Adrenal gland (tissue), 9 donors: ENCODE measurements at regions not wholly inside any gene's neighbourhood (a gene's known extent, or its start where the extent isn't known, plus 50 kb on each side); places are given as distances from the start of the nearest gene placed in this dataset.
"Not testable (repeated sequence)": the region's sequence is repeated elsewhere in the genome, so short reads cannot be mapped to it uniquely, and the experiment has no call there.

Experiments
- DNase-seq, 7 donors: peaks; one replicate each; pipeline ENCODE4 v3.0.0-alpha.2; 2019 to 2020
- H3K27ac ChIP-seq, 5 donors: fragments of 200-600 bp; sonication (generic) in 4 of 5; 1 replicate in 3 of 5; 2 replicates in 2 of 5; pipeline versions ENCODE4 v1.5.1 to v1.8.0; 2016 to 2020; ENCODE audit warnings: mild to moderate bottlenecking in 1 of 5
- H3K27me3 ChIP-seq: fragments of 200-600 bp; 2 replicates; pipeline ENCODE4 v1.8.0; 2021
- H3K36me3 ChIP-seq, 2 donors: fragments of 200-600 bp; replicated peaks in 1 of 2; 1 replicate in 1 of 2; 2 replicates in 1 of 2; pipeline versions ENCODE4 v1.5.1 to v1.8.0; 2018 to 2022
- H3K4me1 ChIP-seq, 2 donors: fragments of 200-600 bp; replicated peaks in 1 of 2; 1 replicate in 1 of 2; 2 replicates in 1 of 2; pipeline versions ENCODE4 v1.5.1 to v1.8.0; 2018 to 2021
- H3K4me3 ChIP-seq, 4 donors: fragments of 200-600 bp; sonication (generic) in 3 of 4; one replicate each; pipeline ENCODE4 v1.5.1; 2016 to 2018
- H3K9me3 ChIP-seq, 3 donors: fragments of 200-600 bp; sonication (generic) in 1 of 3; replicated peaks in 1 of 3; 1 replicate in 2 of 3; 2 replicates in 1 of 3; pipeline versions ENCODE4 v1.5.1 to v1.8.0; 2016 to 2021
- CTCF ChIP-seq, 6 experiments: fragments of 450-650 bp in 4 of 6; fragments of 200-600 bp in 2 of 6; sonication (generic) in 1 of 6; IDR thresholded peaks; 1 replicate in 5 of 6; 2 replicates in 1 of 6; pipeline versions ENCODE4 v1.5.1 to v1.8.0; 2016 to 2021; ENCODE audit warnings: antibody characterized with exemption in 6 of 6, mild to moderate bottlenecking in 2 of 6, moderate library complexity in 1 of 6
- POLR2A ChIP-seq, 2 donors: fragments of 450-650 bp; IDR thresholded peaks; one replicate each; pipeline ENCODE4 v1.6.1; 2017; ENCODE audit warnings: antibody characterized with exemption in 2 of 2, mild to moderate bottlenecking in 2 of 2, moderate library complexity in 1 of 2
- WGBS, 4 donors: extraction: QIAGEN DNeasy Blood & Tissue Kit in 2 of 4; methylation state at CpG; one replicate each; pipeline versions ENCODE4 v1.1.5 to v1.1.7; 2013 to 2017; 5-methylcytosine and 5-hydroxymethylcytosine counted together
- intact Hi-C, 2 donors: fragments of 100-400 bp; cut with DNase I; formaldehyde crosslinking; loops; one replicate each; pipeline versions ENCODE4 v1.14.1 to v1.15.0; 2022 to 2023
- donor health status: healthy with polysubstance abuse.
- donor health status: Bipolar disorder and iron deficiency.
- donor health status: DM: yes; HTN: yes; CAD: no.
- donor health status: DM: no; HTN: no; CAD: no.
- donor health status: DM: no; HTN: no; CAD: no.

- Histone ChIP-seq H3K27me3 (no peaks in the 10 kb centered on the region), H3K4me1 (no peaks in the 10 kb centered on the region), H3K9me3 (no peaks in the 10 kb centered on the region), H3K36me3 (no peaks in the 10 kb centered on the region), H3K4me3 (no peak overlapping the region), H3K27ac (no peak overlapping the region)
- no peak for DNase-seq
- intact Hi-C loops: no loop called here
- 91 to 96% (median 93%) methylated on average over 3 of the region's 3 CpGs for WGBS, 4 donors
- TF ChIP-seq POLR2A (IDR thresholded peaks at IDR 0.05): no peak
- TF ChIP-seq CTCF (IDR thresholded peaks at IDR 0.05): no peak
These were observed 176.8 kb downstream of the HTR1B start for GRCh38 chr6:77286541-77286940.

DNA sequence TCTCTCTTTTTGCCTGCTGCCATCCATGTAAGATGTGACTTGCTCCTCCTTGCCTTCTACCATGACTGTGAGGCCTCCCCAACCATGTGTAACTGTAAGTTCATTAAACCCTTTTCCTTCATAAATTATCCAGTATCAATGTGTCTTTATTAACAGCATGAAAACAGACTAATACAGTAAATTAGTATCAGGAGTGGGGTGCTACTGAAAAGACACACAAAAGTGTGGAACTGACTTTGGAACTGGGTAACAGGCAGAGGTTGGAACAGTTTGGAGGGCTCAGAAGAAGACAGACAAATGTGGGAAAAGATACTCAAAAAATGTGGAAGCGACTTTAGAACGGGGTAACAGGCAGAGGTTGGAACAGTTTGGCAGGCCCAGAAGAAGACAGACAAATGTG lies 189.4 kb downstream of the HTR1B start:
- Histone ChIP-seq H3K27ac (no peak overlapping the region), H3K4me1 (no peaks in the 10 kb centered on the region), H3K36me3 (no peaks in the 10 kb centered on the region), H3K9me3 (peaks cover 0 to 6% (median 5%) of the 10 kb centered on the region in 3 donors), H3K4me3 (no peak overlapping the region), H3K27me3 (no peaks in the 10 kb centered on the region)
- intact Hi-C loops: no loop called here
- 93 to 97% (median 95%) methylated on average over 2 of the region's 2 CpGs for WGBS, 4 donors
- TF ChIP-seq POLR2A (IDR thresholded peaks at IDR 0.05): no peak
- TF ChIP-seq CTCF (IDR thresholded peaks at IDR 0.05): no peak
- DNase-seq: no peak

- DNase-seq: no peak
- no peaks in the 10 kb centered on the region for H3K27me3 ChIP-seq
- H3K27ac ChIP-seq: no peak overlapping the region
- 85 to 88% (median 87%) methylated on average over 6 of the region's 6 CpGs for WGBS, 4 donors
- no peak overlapping the region for H3K4me3 ChIP-seq
- intact Hi-C loops: no loop called here
- H3K4me1 ChIP-seq: no peaks in the 10 kb centered on the region
- no peaks in the 10 kb centered on the region for H3K9me3 ChIP-seq
- TF ChIP-seq POLR2A (IDR thresholded peaks at IDR 0.05): no peak
- TF ChIP-seq CTCF (IDR thresholded peaks at IDR 0.05): no peak
- no peaks in the 10 kb centered on the region for H3K36me3 ChIP-seq
These were observed 198.3 kb downstream of the HTR1B start for GRCh38 chr6:77264970-77265369.

- intact Hi-C loops: no loop called here
- 79 to 87% (median 80%) methylated on average over 2 of the region's 2 CpGs for WGBS, 4 donors
- no peaks in the 10 kb centered on the region for H3K27me3 ChIP-seq
- no peak for DNase-seq
- H3K4me3 ChIP-seq: no peak overlapping the region
- H3K36me3 ChIP-seq: no peaks in the 10 kb centered on the region
- no peak overlapping the region for H3K27ac ChIP-seq
- no peaks in the 10 kb centered on the region for H3K9me3 ChIP-seq
- no peaks in the 10 kb centered on the region for H3K4me1 ChIP-seq
- TF ChIP-seq CTCF (IDR thresholded peaks at IDR 0.05) (no peak), POLR2A (IDR thresholded peaks at IDR 0.05) (no peak)
These were observed 200.3 kb downstream of the HTR1B start for GRCh38 chr6:77263003-77263402.

DNA sequence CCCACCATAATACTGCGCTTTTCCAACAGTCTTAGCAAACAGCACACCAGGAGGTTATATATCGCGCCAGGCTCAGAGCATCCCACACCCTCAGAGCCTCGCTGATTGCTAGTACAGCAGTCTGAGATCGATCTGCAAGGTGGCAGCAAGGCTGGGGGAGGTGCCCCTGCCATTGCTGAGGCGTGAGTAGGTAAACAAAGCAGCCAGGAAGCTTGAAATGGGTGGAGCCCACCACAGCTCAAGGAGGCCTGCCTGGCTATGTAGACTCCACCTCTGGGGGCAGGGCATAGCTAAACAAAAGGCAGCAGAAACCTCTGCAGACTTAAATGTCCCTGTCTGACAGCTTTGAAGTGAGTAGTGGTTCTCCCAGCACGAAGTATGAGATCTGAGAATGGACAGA lies 211.5 kb downstream of the HTR1B start:
- DNase-seq, H3K36me3 ChIP-seq, H3K9me3 ChIP-seq, H3K27ac ChIP-seq, H3K4me3 ChIP-seq, H3K27me3 ChIP-seq, H3K4me1 ChIP-seq, intact Hi-C loops: not testable (repeated sequence)
- WGBS, 4 donors: 77 to 96% (median 83%) methylated on average over 5 to 7 of the region's 7 CpGs
